HG03354 (cell line): ENCODE measurements at regions not wholly inside any gene's neighbourhood (a gene's known extent, or its start where the extent isn't known, plus 50 kb on each side); places are given as distances from the start of the nearest gene placed in this dataset.
"Not testable (repeated sequence)": the region's sequence is repeated elsewhere in the genome, so short reads cannot be mapped to it uniquely, and the experiment has no call there.

ENCODE experiments used
- ATAC-seq: cut with Tn5 transposase; IDR thresholded peaks from one replicate; pipeline ENCODE4 v1.9.1; 2021; ENCODE audit warnings: mild to moderate bottlenecking; ENCODE audit not compliant: unreplicated experiment, poor library complexity, severe bottlenecking

- ATAC-seq, result no peak
Measured at GRCh38 chr4:95898226-95898625, 58.3 kb downstream of the PDHA2 start.

GRCh38 chr4:95909211-95909610, 69.3 kb downstream of the PDHA2 start:
- ATAC-seq, result no peak

DNA sequence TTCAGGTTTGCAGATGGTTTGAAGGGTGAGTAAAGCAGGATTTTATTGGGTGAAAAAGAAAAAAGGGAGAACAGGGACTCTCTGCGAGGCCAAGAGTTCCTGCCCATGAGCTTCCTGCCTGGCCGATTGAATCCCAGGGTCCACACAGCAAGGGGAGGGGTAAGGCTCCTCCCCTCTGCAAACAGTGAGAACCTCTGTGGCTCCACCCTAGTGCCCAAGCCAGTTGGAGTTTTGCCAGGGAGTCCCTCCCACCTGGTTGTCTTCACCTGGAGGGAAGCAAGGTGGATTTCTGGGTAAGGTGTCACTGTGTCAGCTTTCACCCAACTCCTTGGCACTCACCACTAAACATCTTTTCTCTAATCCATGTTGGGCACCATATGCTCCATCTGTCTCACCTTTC, 70.9 kb downstream of the PDHA2 start:
- ATAC-seq, result no peak

- ATAC-seq, result no peak
Measured at GRCh38 chr4:95921470-95921869, 81.6 kb downstream of the PDHA2 start.

DNA sequence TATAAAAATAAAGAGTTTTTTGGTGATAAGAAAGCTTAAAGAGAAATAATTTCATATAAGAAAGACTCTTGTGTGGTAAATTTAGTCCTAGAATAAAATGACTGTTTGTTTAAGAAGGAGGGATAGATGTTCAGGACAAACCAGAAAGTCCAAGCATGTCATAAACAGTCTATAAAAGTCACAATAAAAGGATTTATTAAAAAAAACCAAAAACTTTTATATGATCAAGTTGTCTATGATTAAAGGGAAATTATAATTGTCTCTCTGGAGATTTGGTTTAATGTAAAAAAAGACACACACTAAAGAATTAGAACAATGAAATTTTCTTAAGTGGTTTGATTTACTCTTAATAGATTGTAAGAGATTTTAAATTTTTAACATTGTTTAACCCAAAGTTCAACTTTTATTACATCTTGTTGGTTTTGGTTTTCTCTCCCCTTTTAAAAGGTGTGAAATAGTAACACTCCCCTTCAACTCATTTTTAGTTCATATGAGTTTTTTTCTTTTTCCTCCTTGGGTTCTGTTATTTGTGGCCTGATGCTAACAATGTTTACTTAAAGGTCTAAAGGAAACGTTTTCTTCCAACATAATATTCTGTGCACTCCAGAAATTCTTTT, 89.7 kb downstream of the PDHA2 start:
- no peak for ATAC-seq

DNA sequence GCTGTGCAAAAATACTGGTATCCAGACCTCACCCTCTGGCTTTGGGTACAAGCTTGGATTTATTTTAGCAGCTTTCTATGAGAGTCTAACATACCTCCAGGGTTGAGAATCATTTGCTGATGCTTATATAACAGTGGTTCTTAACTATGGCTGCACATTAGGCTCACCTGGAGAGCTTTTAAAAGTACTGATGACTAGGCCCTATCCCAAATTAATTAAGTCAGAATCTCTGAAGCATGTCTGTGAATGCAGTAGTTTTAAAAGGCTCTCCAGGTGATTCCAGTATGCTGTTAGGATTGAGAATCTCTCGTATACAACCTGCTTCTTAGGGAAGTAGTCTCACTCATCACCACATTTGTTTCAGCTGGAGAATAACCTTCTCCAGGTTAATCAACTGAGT, 99.2 kb downstream of the PDHA2 start:
- ATAC-seq, result no peak

GRCh38 chr4:95949136-95949765, 109.4 kb downstream of the PDHA2 start:
- ATAC-seq, result no peak

DNA sequence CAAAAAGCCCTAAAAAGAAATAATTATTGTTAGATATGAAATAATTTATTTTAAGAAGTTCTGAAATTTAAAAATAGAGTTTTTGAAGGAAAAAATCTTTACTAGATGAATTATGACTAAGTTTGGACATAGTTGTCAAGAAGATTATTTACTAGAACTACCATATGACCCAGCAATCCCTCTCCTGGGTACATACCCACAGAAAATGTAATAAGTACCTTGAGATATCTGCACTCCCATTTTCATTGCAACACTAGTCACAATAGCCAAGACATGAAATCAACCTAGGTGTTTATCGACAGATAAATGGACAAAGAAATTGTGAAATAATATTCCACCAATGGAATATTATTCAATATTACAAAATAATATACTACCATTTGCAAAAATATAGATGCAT, 109.9 kb downstream of the PDHA2 start:
- ATAC-seq, result no peak

DNA sequence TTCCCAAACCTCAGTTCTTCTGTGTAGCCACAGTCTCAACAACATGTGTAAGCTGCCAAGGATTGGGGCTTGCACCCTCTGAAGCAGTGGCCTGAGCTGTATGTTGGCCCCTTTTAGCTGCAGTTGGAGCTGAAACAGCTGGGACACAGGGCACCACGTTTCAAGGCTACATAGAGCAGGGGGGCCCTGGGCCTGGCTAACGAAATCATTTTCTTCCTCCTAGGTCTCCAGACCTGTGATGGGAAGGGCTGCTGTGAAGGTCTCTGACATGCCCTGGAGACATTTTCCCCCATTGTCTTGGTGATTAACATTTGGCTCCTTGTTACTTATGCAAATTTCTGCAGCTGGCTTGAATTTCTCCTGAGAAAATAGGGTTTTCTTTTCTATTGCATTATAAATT, 112.6 kb downstream of the PDHA2 start:
- ATAC-seq, result not testable (repeated sequence)

DNA sequence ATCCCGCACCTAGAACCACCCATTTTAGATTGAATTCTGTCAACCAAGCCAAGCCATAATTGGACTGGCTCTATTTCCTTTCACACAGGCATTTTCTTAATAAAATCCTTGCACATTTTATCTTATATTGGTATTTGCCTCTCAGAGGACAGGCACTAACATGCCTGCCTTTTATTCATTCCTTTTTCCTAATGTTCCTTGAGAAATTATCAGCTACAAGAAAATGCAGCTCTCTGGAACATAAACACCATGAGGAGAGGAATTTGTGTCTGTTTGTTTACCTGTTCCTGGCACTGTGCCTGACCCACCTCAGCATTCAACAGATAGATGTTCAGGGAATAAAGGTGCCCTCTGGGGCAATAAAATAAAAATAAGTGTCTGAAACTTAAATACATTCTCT, 116.2 kb downstream of the PDHA2 start:
- no peak for ATAC-seq

DNA sequence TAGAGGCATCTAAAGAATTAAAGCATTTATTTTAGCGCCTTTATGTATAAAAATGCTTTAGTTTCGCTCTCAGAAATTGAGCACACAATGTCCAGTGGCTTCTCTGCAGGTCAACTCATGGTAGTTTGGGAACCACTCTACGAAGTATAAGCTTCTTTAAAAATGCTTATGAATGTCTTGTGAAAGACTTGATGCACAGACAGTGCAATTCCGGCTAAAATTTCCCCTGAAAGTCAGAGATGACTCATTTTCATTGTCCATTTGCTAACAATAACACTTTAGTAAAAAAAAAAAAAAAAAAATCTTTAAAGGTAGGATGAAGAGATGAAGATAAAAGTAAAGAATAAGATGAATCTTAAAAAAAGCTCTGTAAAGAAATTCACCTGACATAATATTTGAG, 117.2 kb downstream of the PDHA2 start:
- ATAC-seq, result no peak

DNA sequence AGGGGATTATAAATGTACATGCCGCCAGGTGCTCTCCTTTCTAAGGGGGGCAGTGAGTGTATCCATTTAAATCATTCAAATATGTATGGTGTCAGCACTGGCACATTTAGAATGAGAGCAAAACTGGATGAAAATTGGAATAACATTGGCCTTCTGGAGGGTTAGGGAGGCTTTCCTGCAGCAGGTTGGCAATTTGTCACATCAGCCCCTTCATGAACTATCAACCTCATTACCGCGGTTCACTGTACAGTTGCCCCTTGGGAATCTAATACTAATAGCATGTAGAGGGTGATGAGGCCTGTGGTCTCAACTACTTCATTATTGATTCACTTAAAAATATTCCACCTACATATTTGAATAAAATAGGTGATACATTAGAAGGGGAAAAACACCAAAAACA, 117.9 kb downstream of the PDHA2 start:
- no peak for ATAC-seq

DNA sequence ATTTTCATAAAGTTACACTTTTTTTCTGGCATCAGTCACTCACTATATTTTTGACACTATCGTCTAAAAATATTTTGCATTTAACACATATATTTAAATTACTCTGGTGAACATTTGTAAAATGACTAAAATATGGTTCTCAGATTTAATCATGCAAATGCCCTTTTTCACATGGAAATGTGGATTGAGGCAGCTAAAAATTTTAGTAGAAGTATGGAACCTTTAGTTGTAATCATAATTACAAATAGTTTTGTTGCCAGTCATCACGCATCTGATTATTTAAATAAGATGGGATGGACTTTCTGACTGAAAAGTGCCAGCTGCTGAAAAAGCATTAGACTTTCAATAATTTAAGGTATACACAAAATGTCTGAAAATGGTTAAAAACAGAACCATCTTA, 119.3 kb downstream of the PDHA2 start:
- ATAC-seq, result no peak

DNA sequence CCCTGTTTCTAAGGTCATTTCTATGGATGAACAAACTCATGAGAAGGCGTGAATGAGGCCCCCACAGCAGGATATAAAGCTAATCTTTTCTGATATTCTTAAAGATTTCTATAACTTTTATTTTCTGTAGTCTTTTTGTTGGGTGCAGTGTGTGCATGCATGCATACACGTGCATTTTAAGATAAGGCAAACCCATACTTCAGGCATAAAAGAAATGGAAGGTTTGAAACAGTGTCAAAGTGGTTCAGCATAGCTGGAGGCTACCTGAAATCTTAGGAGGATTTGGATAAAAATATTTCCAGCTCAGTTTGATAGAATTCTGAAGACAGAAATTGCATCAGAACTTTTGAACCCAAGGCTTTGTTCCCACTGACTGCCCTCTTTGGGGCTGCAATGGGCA, 119.7 kb downstream of the PDHA2 start:
- ATAC-seq, result no peak

DNA sequence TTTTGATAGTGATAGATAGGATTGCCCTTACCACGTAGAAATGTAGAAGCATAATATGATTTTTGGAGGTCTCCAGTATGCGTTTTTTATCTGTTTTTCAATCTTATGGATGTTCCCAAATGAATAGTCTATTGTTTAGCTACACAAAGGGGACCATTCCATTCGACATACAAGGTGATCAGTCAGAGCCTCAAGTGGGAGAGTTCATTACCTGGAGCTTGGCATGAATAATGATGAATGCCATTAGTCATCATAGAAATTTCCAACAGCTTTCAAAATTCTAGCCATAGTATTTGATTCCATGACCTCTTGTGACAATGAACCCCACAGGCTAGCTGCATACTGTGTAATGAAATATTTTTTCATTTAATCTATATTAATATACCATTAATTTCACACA, 123.6 kb downstream of the PDHA2 start:
- ATAC-seq, result no peak

- no peak for ATAC-seq
Measured at GRCh38 chr4:95979961-95980876, 140.3 kb downstream of the PDHA2 start.

DNA sequence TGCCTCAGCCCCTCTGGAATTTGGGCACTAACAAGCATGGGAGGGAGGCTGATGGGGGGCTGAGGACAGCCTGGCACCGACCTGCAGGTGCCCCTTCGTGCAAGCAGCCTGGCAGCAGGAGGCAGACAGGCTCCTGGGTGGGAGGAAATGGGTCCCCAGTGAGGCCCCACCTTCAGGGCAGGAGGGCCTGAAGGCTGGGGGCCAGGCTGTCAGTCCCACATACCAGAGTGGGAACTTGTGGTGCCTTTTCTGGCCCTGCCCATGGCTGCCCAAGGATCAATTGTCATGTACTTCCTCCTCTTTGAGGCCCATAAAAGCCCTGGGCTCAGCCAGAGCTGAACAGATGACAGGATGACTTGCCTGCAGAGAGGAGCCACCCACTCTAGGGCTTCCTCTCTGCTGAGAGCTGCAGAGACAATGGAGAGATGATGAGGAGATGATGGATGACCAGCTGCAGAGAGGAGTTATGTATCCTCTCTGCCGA, 141.0 kb downstream of the PDHA2 start:
- ATAC-seq, result no peak

- no peak for ATAC-seq
Measured at GRCh38 chr4:95981591-95981990, 141.7 kb downstream of the PDHA2 start.

DNA sequence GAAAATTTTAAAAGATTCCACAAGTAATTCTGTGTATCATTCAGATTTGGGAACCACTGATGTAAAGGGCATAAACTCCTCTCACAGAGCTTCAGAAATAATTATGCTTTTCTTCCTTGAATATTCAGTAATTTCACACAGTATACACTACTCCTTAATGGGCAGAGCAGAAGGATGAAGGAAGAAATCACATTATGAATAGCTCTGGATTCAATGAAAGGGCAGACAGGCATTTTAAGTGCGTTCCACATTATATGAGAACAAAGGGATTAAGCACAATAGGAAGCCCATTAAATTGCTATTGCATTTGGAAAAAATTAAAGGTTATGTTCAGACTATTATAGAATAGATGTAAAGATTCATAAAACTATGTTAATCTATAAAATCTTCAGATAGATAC, 142.6 kb downstream of the PDHA2 start:
- no peak for ATAC-seq

DNA sequence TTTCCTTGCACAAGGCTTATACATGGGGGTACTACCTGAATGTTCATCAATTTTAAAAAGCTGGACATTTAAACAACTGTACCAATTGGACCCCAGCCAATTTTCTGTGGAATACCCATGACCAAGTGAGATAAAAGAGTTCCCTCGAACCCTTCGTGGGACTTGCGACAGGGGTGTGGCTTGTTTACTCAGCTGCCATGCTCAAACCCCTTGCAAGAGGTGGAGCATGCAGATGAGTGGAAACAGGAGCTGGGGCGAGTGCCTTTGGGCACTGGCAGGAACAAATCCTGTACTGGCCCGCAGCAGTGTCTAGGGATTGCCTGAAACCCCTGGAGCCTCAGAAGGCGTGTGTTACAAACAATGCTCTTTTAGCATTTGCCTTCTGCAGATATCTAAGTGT, 144.2 kb downstream of the PDHA2 start:
- no peak for ATAC-seq

DNA sequence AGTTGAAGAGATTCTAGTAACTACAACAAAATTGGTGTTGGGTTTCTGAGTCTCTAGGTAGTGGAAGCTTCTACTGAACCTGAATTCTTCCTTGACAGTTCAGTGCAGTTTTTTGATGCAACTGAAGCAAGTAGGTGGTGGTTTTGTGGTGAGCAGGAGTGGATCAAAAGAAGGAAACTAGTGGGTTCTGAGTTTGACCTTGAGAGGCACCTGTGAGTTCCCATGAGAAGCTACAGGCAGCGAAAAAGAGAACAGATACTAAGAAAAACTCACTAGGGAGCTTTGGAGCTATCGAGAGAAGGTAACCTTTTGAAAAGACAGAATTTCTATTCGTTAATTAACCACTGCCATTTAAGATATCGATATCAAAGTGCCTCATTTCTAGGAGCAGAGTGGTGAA, 145.2 kb downstream of the PDHA2 start:
- ATAC-seq, result no peak
